IPS-18a (cell line): ENCODE measurements at regions not wholly inside any gene's neighbourhood (a gene's known extent, or its start where the extent isn't known, plus 50 kb on each side); places are given as distances from the start of the nearest gene placed in this dataset.

ENCODE experiments used
- H3K27ac ChIP-seq: one replicate; pipeline ENCODE4 v1.5.1; 2013; ENCODE audit warnings: low read length
- H3K27me3 ChIP-seq: one replicate; pipeline ENCODE4 v1.6.1; 2013; ENCODE audit warnings: mild to moderate bottlenecking, low read length; ENCODE audit not compliant: control insufficient read depth, insufficient read depth
- H3K36me3 ChIP-seq: one replicate; pipeline ENCODE4 v1.6.1; 2013; ENCODE audit warnings: low read depth, low read length; ENCODE audit not compliant: control insufficient read depth
- H3K4me1 ChIP-seq: one replicate; pipeline ENCODE4 v1.6.1; 2013; ENCODE audit warnings: low read depth, low read length; ENCODE audit not compliant: control insufficient read depth
- H3K4me3 ChIP-seq: one replicate; pipeline ENCODE4 v1.5.1; 2013; ENCODE audit warnings: low read length
- H3K9ac ChIP-seq: one replicate; pipeline ENCODE4 v1.6.1; 2013; ENCODE audit warnings: mild to moderate bottlenecking, low read length, moderate library complexity
- H3K9me3 ChIP-seq: one replicate; pipeline ENCODE4 v1.6.1; 2013; ENCODE audit warnings: low read depth, low read length; ENCODE audit not compliant: control insufficient read depth

DNA sequence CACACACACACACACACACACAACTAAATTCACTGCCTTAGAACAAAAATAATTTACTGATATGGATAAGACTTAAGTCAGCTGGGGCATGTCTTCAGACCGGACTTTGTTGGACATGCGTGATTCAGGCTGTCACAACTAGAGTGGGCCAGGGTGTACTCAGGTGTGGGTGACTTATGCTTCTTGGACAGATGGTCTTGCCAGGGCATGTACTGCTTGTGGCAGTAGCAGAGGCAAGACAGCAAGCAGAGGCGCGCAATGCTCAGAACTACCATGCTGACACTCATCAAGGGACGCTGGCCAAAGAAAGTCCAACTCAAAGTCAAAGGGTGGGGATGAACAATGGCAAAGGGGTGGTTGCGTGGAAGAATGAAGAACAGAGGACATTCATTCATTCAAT lies 437.5 kb downstream of the CBLN4 start:
- Histone ChIP-seq H3K4me1 (no peaks in the 10 kb centered on the region), H3K36me3 (no peaks in the 10 kb centered on the region), H3K9ac (no peak overlapping the region), H3K27ac (no peak overlapping the region), H3K27me3 (no peaks in the 10 kb centered on the region), H3K4me3 (no peak overlapping the region), H3K9me3 (no peaks in the 10 kb centered on the region)

GRCh38 chr20:55565096-55565773 lies 440.1 kb downstream of the CBLN4 start:
- no peak overlapping the region for H3K27ac ChIP-seq
- H3K9ac ChIP-seq, result no peak overlapping the region
- no peak overlapping the region for H3K4me3 ChIP-seq
- H3K9me3 ChIP-seq, result no peaks in the 10 kb centered on the region
- H3K4me1 ChIP-seq, result no peaks in the 10 kb centered on the region
- H3K27me3 ChIP-seq, result no peaks in the 10 kb centered on the region
- H3K36me3 ChIP-seq, result no peaks in the 10 kb centered on the region

DNA sequence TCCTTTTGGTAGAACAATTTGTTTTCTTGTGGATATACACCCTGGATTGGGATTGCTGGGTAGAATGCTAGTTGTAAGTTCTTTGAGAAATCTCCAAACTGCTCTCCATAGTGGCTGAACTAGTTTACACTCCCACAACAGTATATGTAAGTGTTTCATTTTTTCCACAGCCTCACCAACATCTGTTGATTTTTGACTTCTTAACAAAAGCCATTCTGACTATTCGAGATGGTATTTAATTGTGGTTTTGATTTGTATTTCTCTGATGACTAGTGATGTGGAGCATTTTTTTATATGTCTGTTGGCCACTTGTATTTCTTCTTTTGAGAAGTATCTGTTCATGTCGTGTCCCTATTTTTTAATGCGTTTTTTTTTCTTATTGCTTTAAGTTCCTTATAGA lies 444.1 kb downstream of the CBLN4 start:
- H3K9me3 ChIP-seq, result no peaks in the 10 kb centered on the region
- no peak overlapping the region for H3K9ac ChIP-seq
- H3K27ac ChIP-seq, result no peak overlapping the region
- H3K4me3 ChIP-seq, result no peak overlapping the region
- H3K36me3 ChIP-seq, result no peaks in the 10 kb centered on the region
- H3K4me1 ChIP-seq, result no peaks in the 10 kb centered on the region
- no peaks in the 10 kb centered on the region for H3K27me3 ChIP-seq

DNA sequence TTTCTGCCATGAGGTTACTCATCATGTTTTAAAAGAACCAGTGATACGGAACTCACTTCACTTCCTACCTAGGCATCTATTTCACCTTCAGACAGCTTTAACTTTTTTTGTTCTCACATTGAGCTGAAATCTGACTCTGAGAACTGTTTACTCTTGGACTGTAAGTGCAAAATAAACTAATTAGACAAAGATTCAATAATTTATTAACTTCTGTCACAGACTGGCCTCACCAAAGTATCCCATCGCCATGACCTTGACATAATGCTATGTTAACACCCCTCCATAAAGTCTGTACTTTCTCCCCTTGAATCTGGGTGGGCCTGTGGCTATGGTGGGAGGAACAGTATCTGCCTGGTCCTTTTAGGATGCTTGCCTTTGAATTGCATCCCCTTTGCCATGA lies 448.1 kb downstream of the CBLN4 start:
- Histone ChIP-seq H3K9me3 (no peaks in the 10 kb centered on the region), H3K27me3 (no peaks in the 10 kb centered on the region), H3K9ac (no peak overlapping the region), H3K36me3 (no peaks in the 10 kb centered on the region), H3K4me1 (no peaks in the 10 kb centered on the region), H3K27ac (no peak overlapping the region), H3K4me3 (no peak overlapping the region)

DNA sequence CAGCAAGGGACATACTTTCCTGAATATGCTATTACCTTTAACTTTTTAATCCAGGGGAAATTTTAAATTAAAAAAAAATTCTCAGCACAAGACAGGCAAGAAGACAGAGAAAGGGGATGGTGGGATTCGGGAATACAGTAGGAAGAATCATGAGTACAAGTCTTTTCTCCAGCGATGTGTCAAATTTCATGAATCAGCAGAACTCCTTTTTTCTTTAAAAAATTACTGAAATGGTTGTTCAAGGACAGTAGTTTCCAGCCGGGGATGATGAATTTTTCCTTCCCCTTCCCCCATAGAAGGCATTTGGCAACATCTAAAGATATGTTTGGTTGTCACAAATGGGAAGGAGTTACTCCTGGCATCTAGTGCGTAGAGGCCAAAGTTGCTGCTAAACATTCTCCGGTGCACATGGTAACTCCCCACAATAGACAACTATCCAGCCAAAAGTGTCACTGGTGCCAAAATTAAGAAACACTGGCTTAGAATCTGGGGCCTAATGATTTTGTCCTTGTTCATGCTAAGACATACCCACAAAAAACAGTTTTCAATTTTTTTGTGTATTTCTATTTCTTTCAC lies 450.2 kb downstream of the CBLN4 start:
- no peak overlapping the region for H3K27ac ChIP-seq
- no peaks in the 10 kb centered on the region for H3K9me3 ChIP-seq
- H3K36me3 ChIP-seq, result no peaks in the 10 kb centered on the region
- no peak overlapping the region for H3K9ac ChIP-seq
- H3K4me1 ChIP-seq, result no peaks in the 10 kb centered on the region
- no peaks in the 10 kb centered on the region for H3K27me3 ChIP-seq
- no peak overlapping the region for H3K4me3 ChIP-seq

- no peaks in the 10 kb centered on the region for H3K27me3 ChIP-seq
- no peaks in the 10 kb centered on the region for H3K36me3 ChIP-seq
- no peaks in the 10 kb centered on the region for H3K4me1 ChIP-seq
- H3K27ac ChIP-seq, result no peak overlapping the region
- no peaks in the 10 kb centered on the region for H3K9me3 ChIP-seq
- H3K4me3 ChIP-seq, result no peak overlapping the region
- no peak overlapping the region for H3K9ac ChIP-seq
Measured at GRCh38 chr20:55544638-55545037, 460.7 kb downstream of the CBLN4 start.

GRCh38 chr20:55540486-55540885 lies 464.8 kb downstream of the CBLN4 start:
- Histone ChIP-seq H3K27ac (no peak overlapping the region), H3K9ac (no peak overlapping the region), H3K9me3 (no peaks in the 10 kb centered on the region), H3K27me3 (no peaks in the 10 kb centered on the region), H3K4me1 (no peaks in the 10 kb centered on the region), H3K4me3 (no peak overlapping the region), H3K36me3 (no peaks in the 10 kb centered on the region)

DNA sequence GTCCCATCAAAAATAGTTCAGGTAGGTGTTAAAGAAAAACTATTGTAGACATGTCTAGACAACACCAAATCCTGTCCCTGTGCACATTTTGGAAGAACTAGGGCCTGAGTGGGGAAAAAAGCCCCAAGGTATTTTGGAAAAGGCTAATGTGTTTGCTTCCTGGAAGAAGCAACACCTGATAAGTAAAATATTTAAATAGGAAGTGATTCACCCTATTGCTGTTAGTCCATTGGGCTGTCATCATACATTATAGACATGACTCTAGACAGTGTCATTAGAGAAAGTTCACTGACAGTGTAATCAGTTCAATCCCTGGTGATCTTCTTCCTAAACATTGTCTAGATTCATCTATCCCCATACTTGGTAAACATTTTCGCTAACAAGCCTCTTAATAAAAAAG lies 465.3 kb downstream of the CBLN4 start:
- Histone ChIP-seq H3K36me3 (no peaks in the 10 kb centered on the region), H3K4me1 (no peaks in the 10 kb centered on the region), H3K27ac (no peak overlapping the region), H3K27me3 (no peaks in the 10 kb centered on the region), H3K9me3 (no peaks in the 10 kb centered on the region), H3K9ac (no peak overlapping the region), H3K4me3 (no peak overlapping the region)

- Histone ChIP-seq H3K27me3 (no peaks in the 10 kb centered on the region), H3K9me3 (no peaks in the 10 kb centered on the region), H3K9ac (no peak overlapping the region), H3K27ac (no peak overlapping the region), H3K4me3 (no peak overlapping the region), H3K36me3 (no peaks in the 10 kb centered on the region), H3K4me1 (no peaks in the 10 kb centered on the region)
Measured at GRCh38 chr20:55538261-55538908, 466.9 kb downstream of the CBLN4 start.

DNA sequence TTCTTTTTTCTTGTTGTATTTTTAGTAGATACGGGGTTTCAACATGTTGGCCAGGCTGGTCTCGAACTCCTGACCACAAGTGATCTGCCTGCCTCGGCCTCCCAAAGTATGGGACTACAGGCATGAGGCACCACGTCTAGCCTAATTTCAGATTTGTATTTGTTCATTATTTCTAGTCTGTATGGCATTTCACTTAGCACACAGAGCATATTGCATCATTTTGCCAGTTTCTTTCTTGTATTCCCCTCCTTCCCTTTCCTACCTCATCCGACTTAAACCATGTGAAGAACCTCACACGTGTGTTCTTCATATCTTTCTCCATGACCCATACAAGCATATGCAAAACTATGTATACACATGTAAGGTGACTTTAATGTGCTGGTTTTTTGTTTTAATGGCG lies 470.0 kb downstream of the CBLN4 start:
- Histone ChIP-seq H3K27me3 (no peaks in the 10 kb centered on the region), H3K36me3 (no peaks in the 10 kb centered on the region), H3K4me1 (no peaks in the 10 kb centered on the region), H3K9ac (no peak overlapping the region), H3K27ac (no peak overlapping the region), H3K9me3 (no peaks in the 10 kb centered on the region), H3K4me3 (no peak overlapping the region)

DNA sequence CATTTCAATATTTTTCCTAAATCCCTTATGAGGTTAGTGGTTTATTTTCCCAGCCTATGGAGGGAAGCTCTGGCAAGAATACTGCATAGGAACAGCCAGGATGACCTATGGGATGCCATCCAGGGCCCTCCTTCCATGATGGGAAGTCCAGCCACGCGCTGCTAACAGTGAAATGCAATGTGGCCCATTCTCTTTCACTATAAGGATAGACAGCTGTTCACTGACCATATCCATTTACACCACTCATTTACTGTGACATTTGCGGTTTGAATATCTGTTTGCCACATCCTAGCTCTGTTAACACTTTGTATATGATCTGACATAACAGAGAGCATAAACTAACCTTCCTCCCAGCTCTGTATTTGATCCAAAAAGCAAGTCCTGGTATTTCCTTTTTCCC lies 471.7 kb downstream of the CBLN4 start:
- Histone ChIP-seq H3K9ac (no peak overlapping the region), H3K27me3 (no peaks in the 10 kb centered on the region), H3K4me3 (no peak overlapping the region), H3K36me3 (no peaks in the 10 kb centered on the region), H3K9me3 (no peaks in the 10 kb centered on the region), H3K27ac (no peak overlapping the region), H3K4me1 (peaks cover 4% of the 10 kb centered on the region)

DNA sequence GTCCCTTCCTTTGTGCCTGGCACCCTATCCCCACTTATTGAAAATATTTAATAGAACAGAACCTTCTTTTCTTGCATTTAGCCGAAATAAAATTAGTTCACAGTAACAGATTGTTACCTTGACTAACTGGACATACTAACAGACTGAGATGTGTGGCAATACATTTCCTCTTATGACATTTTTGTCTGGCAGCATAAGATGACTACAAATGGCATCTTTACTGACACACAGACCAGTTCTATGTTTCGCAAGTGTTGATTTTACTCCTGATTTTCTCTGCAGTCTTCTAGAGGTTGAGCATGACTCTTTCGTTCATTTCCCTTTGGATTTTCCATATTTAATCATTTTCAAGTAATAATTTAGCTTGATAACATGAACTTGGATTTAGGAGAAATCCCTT lies 474.6 kb downstream of the CBLN4 start:
- Histone ChIP-seq H3K36me3 (no peaks in the 10 kb centered on the region), H3K9me3 (no peaks in the 10 kb centered on the region), H3K4me1 (peaks cover 16% of the 10 kb centered on the region), H3K4me3 (no peak overlapping the region), H3K27ac (no peak overlapping the region), H3K27me3 (no peaks in the 10 kb centered on the region), H3K9ac (no peak overlapping the region)
